Fibroblast of villous mesenchyme (primary cell): ENCODE measurements at regions not wholly inside any gene's neighbourhood (a gene's known extent, or its start where the extent isn't known, plus 50 kb on each side); places are given as distances from the start of the nearest gene placed in this dataset.

Source experiments
- DNase-seq: peaks from one replicate; pipeline ENCODE4 v3.0.0-alpha.2; 2010; ENCODE audit warnings: low read depth
- H3K4me3 ChIP-seq: 2 replicates; pipeline ENCODE4 v1.5.1; 2011; ENCODE audit warnings: low read depth, mild to moderate bottlenecking, low read length
- CTCF ChIP-seq: IDR thresholded peaks from 2 replicates; pipeline ENCODE4 v1.5.1; 2012; ENCODE audit warnings: low read depth, mild to moderate bottlenecking, low read length; ENCODE audit not compliant: insufficient read depth

GRCh38 chr20:39268981-39269461 lies 306.9 kb downstream of the DHX35 start:
- DNase-seq, result peak; percentile 12
- no peak overlapping the region for H3K4me3 ChIP-seq
- peak; percentile 75 for TF ChIP-seq CTCF

- no peak for DNase-seq
- no peak for TF ChIP-seq CTCF
- H3K4me3 ChIP-seq, result no peak overlapping the region
These were observed 306.4 kb downstream of the DHX35 start for GRCh38 chr20:39268491-39268951.

- DNase-seq, result no peak
- no peak overlapping the region for H3K4me3 ChIP-seq
- TF ChIP-seq CTCF, result no peak
These were observed 304.8 kb downstream of the DHX35 start for GRCh38 chr20:39266989-39267388.

- TF ChIP-seq CTCF, result peak; percentile 95
- H3K4me3 ChIP-seq, result no peak overlapping the region
- DNase-seq, result peak; percentile 70
These were observed 302.5 kb downstream of the DHX35 start for GRCh38 chr20:39264506-39265172.

- no peak for TF ChIP-seq CTCF
- peak; percentile 12 for DNase-seq
- no peak overlapping the region for H3K4me3 ChIP-seq
These were observed 300.9 kb downstream of the DHX35 start for GRCh38 chr20:39263076-39263475.

GRCh38 chr20:39259808-39260207 lies 297.7 kb downstream of the DHX35 start:
- no peak for DNase-seq
- H3K4me3 ChIP-seq, result no peak overlapping the region
- no peak for TF ChIP-seq CTCF
